ENCODE measurements at regions not wholly inside any gene's neighbourhood (a gene's known extent, or its start where the extent isn't known, plus 50 kb on each side); places are given as distances from the start of the nearest gene placed in this dataset.

DNA sequence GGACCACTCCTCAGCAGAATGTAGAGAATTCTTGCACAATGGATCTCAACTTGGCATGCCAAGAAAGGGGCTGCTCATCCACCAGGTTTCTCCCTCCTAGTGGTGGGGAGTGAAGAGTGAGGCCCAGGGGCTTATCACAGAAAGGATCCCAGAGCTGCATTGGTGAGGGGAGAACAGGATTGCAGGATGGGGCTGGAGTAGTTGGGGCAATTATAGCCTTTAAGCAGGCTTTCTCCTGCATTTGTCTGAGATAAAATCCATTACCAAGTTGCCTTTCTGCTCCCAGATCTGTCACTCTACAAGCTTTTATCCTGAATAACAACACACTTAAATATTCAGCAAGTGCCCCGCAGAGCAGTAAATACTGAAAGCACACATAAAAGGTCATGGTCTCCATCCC is 130.8 kb upstream of the CES5A start:
- TF ChIP-seq YY1 (tag by site-specific recombination; IDR thresholded peaks at IDR 0.05) (no peak), ZSCAN30 (tag by site-specific recombination; IDR thresholded peaks at IDR 0.05) (no peak), ZNF157 (tag by site-specific recombination; IDR thresholded peaks at IDR 0.05) (no peak), ZNF239 (tag by site-specific recombination; IDR thresholded peaks at IDR 0.05) (no peak), SETDB1 (IDR thresholded peaks at IDR 0.05; ENCODE audit: insufficient read length, low read length) (no peak), ZBTB1 (tag by site-specific recombination; IDR thresholded peaks at IDR 0.05) (no peak), ZNF626 (tag by site-specific recombination; IDR thresholded peaks at IDR 0.05) (no peak), OSR2 (tag by site-specific recombination; IDR thresholded peaks at IDR 0.05) (no peak), SP3 (tag by site-specific recombination; IDR thresholded peaks at IDR 0.05) (no peak)
- TF ChIP-seq, protein P1, sequence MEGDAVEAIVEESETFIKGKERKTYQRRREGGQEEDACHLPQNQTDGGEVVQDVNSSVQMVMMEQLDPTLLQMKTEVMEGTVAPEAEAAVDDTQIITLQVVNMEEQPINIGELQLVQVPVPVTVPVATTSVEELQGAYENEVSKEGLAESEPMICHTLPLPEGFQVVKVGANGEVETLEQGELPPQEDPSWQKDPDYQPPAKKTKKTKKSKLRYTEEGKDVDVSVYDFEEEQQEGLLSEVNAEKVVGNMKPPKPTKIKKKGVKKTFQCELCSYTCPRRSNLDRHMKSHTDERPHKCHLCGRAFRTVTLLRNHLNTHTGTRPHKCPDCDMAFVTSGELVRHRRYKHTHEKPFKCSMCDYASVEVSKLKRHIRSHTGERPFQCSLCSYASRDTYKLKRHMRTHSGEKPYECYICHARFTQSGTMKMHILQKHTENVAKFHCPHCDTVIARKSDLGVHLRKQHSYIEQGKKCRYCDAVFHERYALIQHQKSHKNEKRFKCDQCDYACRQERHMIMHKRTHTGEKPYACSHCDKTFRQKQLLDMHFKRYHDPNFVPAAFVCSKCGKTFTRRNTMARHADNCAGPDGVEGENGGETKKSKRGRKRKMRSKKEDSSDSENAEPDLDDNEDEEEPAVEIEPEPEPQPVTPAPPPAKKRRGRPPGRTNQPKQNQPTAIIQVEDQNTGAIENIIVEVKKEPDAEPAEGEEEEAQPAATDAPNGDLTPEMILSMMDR (tag by site-specific recombination; IDR thresholded peaks at IDR 0.05) = no peak
- TF ChIP-seq, protein P2, sequence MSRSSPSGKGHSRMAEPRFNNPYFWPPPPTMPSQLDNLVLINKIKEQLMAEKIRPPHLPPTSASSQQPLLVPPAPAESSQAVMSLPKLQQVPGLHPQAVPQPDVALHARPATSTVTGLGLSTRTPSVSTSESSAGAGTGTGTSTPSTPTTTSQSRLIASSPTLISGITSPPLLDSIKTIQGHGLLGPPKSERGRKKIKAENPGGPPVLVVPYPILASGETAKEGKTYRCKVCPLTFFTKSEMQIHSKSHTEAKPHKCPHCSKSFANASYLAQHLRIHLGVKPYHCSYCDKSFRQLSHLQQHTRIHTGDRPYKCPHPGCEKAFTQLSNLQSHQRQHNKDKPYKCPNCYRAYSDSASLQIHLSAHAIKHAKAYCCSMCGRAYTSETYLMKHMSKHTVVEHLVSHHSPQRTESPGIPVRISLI (tag by site-specific recombination; IDR thresholded peaks at IDR 0.05) = no peak
- TF ChIP-seq, protein P3, sequence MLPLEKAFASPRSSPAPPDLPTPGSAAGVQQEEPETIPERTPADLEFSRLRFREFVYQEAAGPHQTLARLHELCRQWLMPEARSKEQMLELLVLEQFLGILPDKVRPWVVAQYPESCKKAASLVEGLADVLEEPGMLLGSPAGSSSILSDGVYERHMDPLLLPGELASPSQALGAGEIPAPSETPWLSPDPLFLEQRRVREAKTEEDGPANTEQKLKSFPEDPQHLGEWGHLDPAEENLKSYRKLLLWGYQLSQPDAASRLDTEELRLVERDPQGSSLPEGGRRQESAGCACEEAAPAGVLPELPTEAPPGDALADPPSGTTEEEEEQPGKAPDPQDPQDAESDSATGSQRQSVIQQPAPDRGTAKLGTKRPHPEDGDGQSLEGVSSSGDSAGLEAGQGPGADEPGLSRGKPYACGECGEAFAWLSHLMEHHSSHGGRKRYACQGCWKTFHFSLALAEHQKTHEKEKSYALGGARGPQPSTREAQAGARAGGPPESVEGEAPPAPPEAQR (tag by site-specific recombination; IDR thresholded peaks at IDR 0.05) = no peak
- TF ChIP-seq, protein P4, sequence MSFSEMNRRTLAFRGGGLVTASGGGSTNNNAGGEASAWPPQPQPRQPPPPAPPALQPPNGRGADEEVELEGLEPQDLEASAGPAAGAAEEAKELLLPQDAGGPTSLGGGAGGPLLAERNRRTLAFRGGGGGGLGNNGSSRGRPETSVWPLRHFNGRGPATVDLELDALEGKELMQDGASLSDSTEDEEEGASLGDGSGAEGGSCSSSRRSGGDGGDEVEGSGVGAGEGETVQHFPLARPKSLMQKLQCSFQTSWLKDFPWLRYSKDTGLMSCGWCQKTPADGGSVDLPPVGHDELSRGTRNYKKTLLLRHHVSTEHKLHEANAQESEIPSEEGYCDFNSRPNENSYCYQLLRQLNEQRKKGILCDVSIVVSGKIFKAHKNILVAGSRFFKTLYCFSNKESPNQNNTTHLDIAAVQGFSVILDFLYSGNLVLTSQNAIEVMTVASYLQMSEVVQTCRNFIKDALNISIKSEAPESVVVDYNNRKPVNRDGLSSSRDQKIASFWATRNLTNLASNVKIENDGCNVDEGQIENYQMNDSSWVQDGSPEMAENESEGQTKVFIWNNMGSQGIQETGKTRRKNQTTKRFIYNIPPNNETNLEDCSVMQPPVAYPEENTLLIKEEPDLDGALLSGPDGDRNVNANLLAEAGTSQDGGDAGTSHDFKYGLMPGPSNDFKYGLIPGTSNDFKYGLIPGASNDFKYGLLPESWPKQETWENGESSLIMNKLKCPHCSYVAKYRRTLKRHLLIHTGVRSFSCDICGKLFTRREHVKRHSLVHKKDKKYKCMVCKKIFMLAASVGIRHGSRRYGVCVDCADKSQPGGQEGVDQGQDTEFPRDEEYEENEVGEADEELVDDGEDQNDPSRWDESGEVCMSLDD (tag by site-specific recombination; IDR thresholded peaks at IDR 0.05) = no peak
